SU-DHL-6 (cell line): ENCODE measurements at regions not wholly inside any gene's neighbourhood (a gene's known extent, or its start where the extent isn't known, plus 50 kb on each side); places are given as distances from the start of the nearest gene placed in this dataset.

Experiments used
- H2AFZ ChIP-seq: fragments of 200-600 bp; sonication (generic); 2 replicates; pipeline ENCODE4 v1.6.1; 2014; ENCODE audit warnings: low read depth, mild to moderate bottlenecking, moderate library complexity, mixed read lengths, antibody characterized with exemption, low read length; ENCODE audit not compliant: severe bottlenecking
- H3F3A ChIP-seq: fragments of 200-600 bp; shearing (Covaris generic); 2 replicates; pipeline ENCODE4 v1.6.0; 2016; ENCODE audit warnings: antibody characterized with exemption, mild to moderate bottlenecking; ENCODE audit not compliant: insufficient read depth
- H3K27ac ChIP-seq: fragments of 200-600 bp; sonication (generic); 2 replicates; pipeline ENCODE4 v1.5.1; 2016; ENCODE audit warnings: low read depth, mild to moderate bottlenecking, low read length, moderate library complexity, mixed read lengths
- H3K27me3 ChIP-seq: fragments of 200-600 bp; sonication (generic), shearing (Covaris generic); 2 replicates; pipeline ENCODE4 v1.6.0; 2014; ENCODE audit warnings: mild to moderate bottlenecking, low read length
- H3K36me3 ChIP-seq: fragments of 200-600 bp; sonication (generic); 2 replicates; pipeline ENCODE4 v1.6.1; 2014; ENCODE audit warnings: mild to moderate bottlenecking, low read length, mixed read lengths
- H3K4me2 ChIP-seq: fragments of 300-600, 200-600 bp; shearing (Covaris generic), sonication (generic); 2 replicates; pipeline ENCODE4 v1.6.0; 2014; ENCODE audit warnings: low read length, low read depth, mild to moderate bottlenecking; ENCODE audit not compliant: poor library complexity, severe bottlenecking
- H3K4me3 ChIP-seq: fragments of 200-600 bp; sonication (generic); 2 replicates; pipeline ENCODE4 v1.5.1; 2014; ENCODE audit warnings: antibody characterized with exemption, low read length, mild to moderate bottlenecking, mixed read lengths; ENCODE audit not compliant: insufficient read depth, poor library complexity, severe bottlenecking
- H3K79me2 ChIP-seq: fragments of 200-600 bp; sonication (generic); 2 replicates; pipeline ENCODE4 v1.6.1; 2014; ENCODE audit warnings: mild to moderate bottlenecking, low read length, moderate library complexity; ENCODE audit not compliant: insufficient read depth
- H3K9ac ChIP-seq: fragments of 200-600 bp; sonication (generic); 2 replicates; pipeline ENCODE4 v1.7.0; 2014; ENCODE audit warnings: mild to moderate bottlenecking, low read length
- H3K9me2 ChIP-seq: fragments of 200-600 bp; sonication (generic); replicated peaks from 2 replicates; pipeline ENCODE4 v1.6.1; 2014; ENCODE audit warnings: low read length; ENCODE audit not compliant: insufficient read depth
- H3K9me3 ChIP-seq: fragments of 200-600 bp; sonication (generic); 2 replicates; pipeline ENCODE4 v1.6.1; 2014; ENCODE audit warnings: low read length, mixed read lengths; ENCODE audit not compliant: insufficient read depth
- H4K20me1 ChIP-seq: fragments of 200-600 bp; sonication (generic); 2 replicates; pipeline ENCODE4 v1.6.1; 2014; ENCODE audit warnings: low read depth, mild to moderate bottlenecking, antibody characterized with exemption, low read length, moderate library complexity, mixed read lengths
- CTCF ChIP-seq: fragments of 200-600 bp; sonication (generic); IDR thresholded peaks from one replicate; pipeline ENCODE4 v1.5.1; 2017; ENCODE audit warnings: antibody characterized with exemption, mild to moderate bottlenecking, low read length, moderate library complexity; ENCODE audit not compliant: insufficient read depth, poor library complexity, severe bottlenecking
- EZH2phosphoT487 ChIP-seq: fragments of 200-600 bp; sonication (generic), shearing (Covaris generic); conservative IDR thresholded peaks from 2 replicates; pipeline ENCODE4 v1.6.1; 2018; ENCODE audit warnings: mild to moderate bottlenecking, antibody characterized with exemption, low read length, moderate library complexity, mixed read lengths

DNA sequence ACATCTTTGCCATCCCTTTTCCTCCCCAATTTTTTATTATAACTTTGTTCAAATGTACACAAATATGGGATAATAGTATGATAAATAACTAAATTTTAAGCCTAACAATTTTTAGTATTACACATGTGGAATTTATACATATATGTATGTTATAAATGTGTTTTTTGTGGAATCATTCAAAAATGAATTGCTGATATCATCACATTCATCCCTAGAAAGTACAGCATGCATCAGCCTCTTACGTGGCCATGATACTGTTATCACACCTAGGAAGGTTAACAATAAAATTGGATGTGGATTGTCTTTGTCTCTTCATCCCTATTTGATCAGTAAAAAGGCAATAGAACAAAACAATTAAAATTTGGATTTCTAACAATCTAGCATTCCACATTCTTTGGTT is 73.7 kb upstream of the DAP start:
- H3K4me3 ChIP-seq = no peak overlapping the region
- TF ChIP-seq EZH2phosphoT487 (no peak), CTCF (no peak)
- no peaks in the 10 kb centered on the region for H3K27me3 ChIP-seq

DNA sequence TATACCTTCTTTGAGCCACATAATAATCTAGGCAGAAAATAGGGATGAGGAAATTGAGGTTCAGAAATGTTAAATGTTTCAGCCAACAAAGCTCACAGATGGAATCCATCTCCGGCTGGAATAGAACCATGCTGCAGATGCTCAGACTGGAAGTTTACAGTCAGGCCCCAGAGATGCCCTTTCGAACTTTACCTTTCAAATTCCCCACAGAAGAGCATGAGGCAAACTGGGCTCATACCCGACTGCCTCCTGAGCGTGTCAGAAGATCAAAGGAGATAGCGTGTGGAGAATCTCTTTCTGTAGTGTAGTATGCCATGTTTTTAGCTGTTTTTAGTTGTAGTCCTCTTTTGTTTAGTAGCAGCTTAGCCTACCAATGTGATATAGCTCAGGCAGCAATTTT is 72.0 kb upstream of the DAP start:
- no peaks in the 10 kb centered on the region for H3K79me2 ChIP-seq
- H3K9me2 ChIP-seq = no peaks in the 10 kb centered on the region
- H3K36me3 ChIP-seq = no peaks in the 10 kb centered on the region
- TF ChIP-seq EZH2phosphoT487 = no peak
- no peak for TF ChIP-seq CTCF
- no peak overlapping the region for H2AFZ ChIP-seq
- H3K27ac ChIP-seq = no peak overlapping the region
- no peak overlapping the region for H3K9ac ChIP-seq
- H3K4me2 ChIP-seq = no peak overlapping the region
- H3K9me3 ChIP-seq = no peaks in the 10 kb centered on the region
- 0 out of 2 replicates have a peak, but pooled peaks cover under 1% of the 10 kb centered on the region for H3F3A ChIP-seq
- H3K4me3 ChIP-seq = no peak overlapping the region
- H4K20me1 ChIP-seq = no peaks in the 10 kb centered on the region
- no peaks in the 10 kb centered on the region for H3K27me3 ChIP-seq

More for the DNA sequence above, 73.7 kb upstream of the DAP start:
- Histone ChIP-seq H3K9me2 (no peaks in the 10 kb centered on the region), H3K79me2 (no peaks in the 10 kb centered on the region), H3K27ac (no peak overlapping the region), H3K4me2 (no peak overlapping the region), H3K36me3 (no peaks in the 10 kb centered on the region), H3K9ac (no peak overlapping the region), H2AFZ (no peak overlapping the region), H4K20me1 (no peaks in the 10 kb centered on the region), H3F3A (no peaks in the 10 kb centered on the region), H3K9me3 (no peaks in the 10 kb centered on the region)

DNA sequence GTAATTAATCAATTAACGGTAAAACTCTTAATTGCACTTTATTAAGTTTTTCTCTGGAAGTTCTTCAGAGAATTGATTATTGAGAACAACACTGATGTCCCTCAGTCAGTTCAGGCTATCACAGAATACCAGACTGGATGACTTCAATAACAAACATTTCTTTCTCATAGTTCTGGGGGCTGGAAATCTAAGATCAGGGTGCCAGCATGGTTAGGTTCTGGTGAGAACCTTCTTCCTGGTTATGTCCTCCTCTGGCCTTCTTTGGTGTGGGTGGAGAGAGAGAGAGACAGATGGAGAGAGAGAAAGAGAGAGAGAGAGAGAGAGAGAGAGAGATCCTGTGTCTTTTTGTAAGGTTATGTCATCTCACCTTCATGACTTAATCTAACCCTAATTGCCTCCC is 71.4 kb upstream of the DAP start:
- no peaks in the 10 kb centered on the region for H3K9me3 ChIP-seq
- H3K4me2 ChIP-seq = no peak overlapping the region
- no peak overlapping the region for H3K9ac ChIP-seq
- H3K27me3 ChIP-seq = no peaks in the 10 kb centered on the region
- no peaks in the 10 kb centered on the region for H3K9me2 ChIP-seq
- H3K79me2 ChIP-seq = no peaks in the 10 kb centered on the region
- no peak overlapping the region for H3K27ac ChIP-seq
- TF ChIP-seq EZH2phosphoT487 = no peak
- TF ChIP-seq CTCF = no peak
- no peaks in the 10 kb centered on the region for H4K20me1 ChIP-seq
- H3K36me3 ChIP-seq = no peaks in the 10 kb centered on the region
- no peak overlapping the region for H2AFZ ChIP-seq
- H3F3A ChIP-seq = 0 out of 2 replicates have a peak, but pooled peaks cover 6% of the 10 kb centered on the region
- H3K4me3 ChIP-seq = no peak overlapping the region

DNA sequence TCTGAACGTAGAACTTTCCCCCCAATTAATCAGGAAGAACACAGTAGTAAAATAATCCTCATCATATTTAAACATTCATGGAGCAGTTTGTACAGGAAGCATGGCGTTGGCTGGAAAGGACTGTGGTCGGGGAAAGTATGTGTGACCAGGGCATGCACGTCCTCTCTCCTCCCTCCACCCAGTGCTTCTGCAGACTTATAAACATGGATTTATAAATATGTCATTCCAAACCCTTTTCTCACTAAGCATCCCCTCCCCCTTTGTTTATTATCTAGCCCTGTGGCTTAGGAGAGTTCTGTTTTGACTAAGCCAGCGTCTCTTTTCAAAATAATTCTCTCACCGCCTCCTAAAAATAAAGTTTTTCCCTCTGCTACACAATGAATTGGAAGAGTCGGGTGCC is 70.4 kb upstream of the DAP start:
- Histone ChIP-seq H3K4me2 (no peak overlapping the region), H3K9ac (no peak overlapping the region), H3K9me3 (no peaks in the 10 kb centered on the region), H3K27me3 (no peaks in the 10 kb centered on the region), H3K4me3 (no peak overlapping the region), H3F3A (0 out of 2 replicates have a peak, but pooled peaks cover 6% of the 10 kb centered on the region), H3K36me3 (no peaks in the 10 kb centered on the region), H4K20me1 (no peaks in the 10 kb centered on the region), H2AFZ (no peak overlapping the region), H3K79me2 (no peaks in the 10 kb centered on the region), H3K9me2 (no peaks in the 10 kb centered on the region), H3K27ac (no peak overlapping the region)
- TF ChIP-seq EZH2phosphoT487 = no peak
- no peak for TF ChIP-seq CTCF
